HG03457 (cell line): ENCODE measurements at regions not wholly inside any gene's neighbourhood (a gene's known extent, or its start where the extent isn't known, plus 50 kb on each side); places are given as distances from the start of the nearest gene placed in this dataset.

Experiments
- ATAC-seq: cut with Tn5 transposase; IDR thresholded peaks from one replicate; pipeline ENCODE4 v1.9.1; 2021; ENCODE audit warnings: moderate number of reproducible peaks; ENCODE audit not compliant: unreplicated experiment

GRCh38 chr11:15889363-15890030 is 466.8 kb downstream of the SOX6 start:
- no peak for ATAC-seq

DNA sequence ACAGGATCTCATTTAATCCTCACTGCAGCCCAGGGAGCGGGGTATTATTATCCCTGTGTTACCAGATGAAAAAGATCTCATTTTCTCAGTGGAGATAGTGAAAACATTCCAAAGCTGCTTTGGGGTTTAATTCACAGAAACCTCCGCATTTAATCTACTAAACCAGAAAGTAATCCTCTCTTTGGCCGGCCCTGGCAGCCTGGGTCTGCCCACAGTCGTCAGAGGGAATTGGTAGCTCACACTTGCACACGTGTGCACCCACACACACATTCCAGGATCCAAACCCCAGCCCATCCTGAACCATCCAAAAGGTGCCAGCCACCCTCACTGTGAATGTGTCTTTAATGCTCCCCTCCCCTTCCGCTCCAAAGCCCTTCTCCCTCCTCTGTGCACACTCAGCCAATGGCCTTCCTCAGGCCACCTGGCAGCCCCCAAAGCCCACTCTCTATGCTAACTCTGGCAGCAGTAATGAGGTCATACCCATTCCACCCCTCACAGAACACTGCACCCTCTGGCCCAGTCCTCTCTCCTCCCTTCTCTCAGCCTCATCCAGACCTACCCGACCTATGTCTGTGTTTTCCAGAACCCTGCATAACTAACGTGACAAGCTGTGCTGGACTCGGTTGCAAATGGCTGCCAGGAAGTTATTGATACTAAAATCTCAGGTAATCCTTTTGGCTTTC is 466.2 kb downstream of the SOX6 start:
- no peak for ATAC-seq

GRCh38 chr11:15893080-15893492 is 463.3 kb downstream of the SOX6 start:
- no peak for ATAC-seq

- no peak for ATAC-seq
Observed at GRCh38 chr11:15896026-15896425, 460.3 kb downstream of the SOX6 start.

- ATAC-seq = no peak
Observed at GRCh38 chr11:15896530-15896929, 459.8 kb downstream of the SOX6 start.

DNA sequence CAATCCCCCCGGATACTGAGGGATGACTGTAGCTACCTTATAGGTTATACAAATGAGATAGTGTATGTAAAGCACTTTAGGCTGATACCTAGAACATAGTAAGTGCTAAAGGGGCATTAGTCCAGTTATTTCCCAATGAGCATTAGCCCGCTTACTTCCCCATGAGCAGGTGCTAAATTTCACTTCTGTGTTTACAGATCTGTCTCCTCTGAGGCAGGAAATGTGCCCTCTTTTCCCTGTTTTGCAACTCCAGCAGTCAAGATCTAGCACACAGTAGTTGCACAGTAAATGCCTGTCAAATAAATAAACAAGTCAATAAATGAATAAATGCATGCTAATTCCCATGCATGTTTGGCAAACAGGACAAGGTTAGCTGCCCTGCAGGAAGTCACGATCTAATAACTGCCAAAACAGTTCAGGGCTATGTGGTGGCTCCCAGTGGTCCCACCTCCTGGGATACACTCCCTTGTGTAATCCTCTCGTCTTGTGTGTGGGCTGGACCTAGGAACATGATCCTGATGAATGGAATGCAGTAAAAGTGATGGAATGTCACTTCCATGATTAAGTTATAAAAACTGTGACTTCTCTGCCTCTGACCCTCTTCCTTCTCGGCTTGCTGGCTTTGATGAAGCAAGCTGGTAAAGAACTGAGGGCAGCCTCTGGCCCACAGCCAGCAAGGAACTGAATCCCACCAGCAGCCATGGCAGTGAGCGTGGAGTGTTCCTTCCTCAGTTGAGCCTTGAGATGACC is 459.0 kb downstream of the SOX6 start:
- ATAC-seq = no peak

- no peak for ATAC-seq
Observed at GRCh38 chr11:15901054-15901453, 455.3 kb downstream of the SOX6 start.

GRCh38 chr11:15901790-15902189 is 454.6 kb downstream of the SOX6 start:
- no peak for ATAC-seq

- no peak for ATAC-seq
Observed at GRCh38 chr11:15903246-15903645, 453.1 kb downstream of the SOX6 start.

GRCh38 chr11:15905366-15906104 is 450.8 kb downstream of the SOX6 start:
- no peak for ATAC-seq

- ATAC-seq = no peak
Observed at GRCh38 chr11:15906481-15907035, 449.8 kb downstream of the SOX6 start.

DNA sequence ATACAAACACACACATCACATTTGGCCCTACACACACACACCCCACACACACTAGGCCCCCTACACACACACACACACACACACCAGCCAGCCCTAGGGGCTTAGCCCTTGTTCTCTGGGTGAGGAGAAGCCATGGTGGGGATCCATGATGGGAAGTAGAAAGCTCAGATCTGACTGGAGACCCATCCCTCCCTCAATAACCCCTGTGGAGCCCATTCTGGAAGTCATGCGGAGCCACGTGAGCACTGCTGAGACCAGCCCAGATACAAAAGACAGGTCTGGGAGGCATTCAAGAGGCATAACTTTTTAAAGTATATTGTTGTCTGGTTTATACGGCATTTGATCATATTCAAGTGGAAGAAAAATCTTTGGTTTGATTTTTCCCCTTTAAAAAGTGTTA is 448.5 kb downstream of the SOX6 start:
- ATAC-seq = no peak

DNA sequence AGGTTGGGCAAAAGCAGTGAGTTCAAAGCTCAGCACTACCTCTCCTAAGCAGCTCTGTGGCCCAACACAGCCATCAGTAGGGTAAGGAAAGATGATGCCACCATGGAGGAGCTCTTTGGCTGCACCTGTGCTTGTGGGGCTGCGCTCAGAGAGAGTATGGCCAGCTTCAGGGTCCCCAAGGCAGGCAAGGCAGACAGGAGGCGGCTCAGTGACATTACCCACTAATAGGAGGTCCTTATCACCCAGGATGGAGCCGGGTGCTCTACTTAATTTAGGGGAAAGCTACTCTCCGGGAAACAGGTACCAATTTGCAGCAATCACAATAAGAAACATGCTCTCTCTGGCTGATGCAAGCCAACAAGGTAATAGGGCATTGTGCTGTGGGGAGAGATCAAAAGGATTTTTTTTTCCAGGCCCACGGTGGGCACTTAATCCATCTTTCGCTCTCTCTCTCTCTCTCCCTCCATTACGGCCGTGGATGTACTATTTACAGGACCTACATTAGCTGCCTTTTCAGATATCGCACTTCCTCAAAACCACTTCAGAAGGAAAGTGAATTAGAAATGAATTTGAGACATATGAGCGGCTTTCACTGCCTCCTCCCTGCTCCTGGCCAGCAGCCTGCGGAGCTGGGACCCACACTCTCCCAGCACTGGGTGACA is 446.3 kb downstream of the SOX6 start:
- no peak for ATAC-seq

GRCh38 chr11:15910761-15911160 is 445.6 kb downstream of the SOX6 start:
- no peak for ATAC-seq

GRCh38 chr11:15911377-15912044 is 444.8 kb downstream of the SOX6 start:
- no peak for ATAC-seq

DNA sequence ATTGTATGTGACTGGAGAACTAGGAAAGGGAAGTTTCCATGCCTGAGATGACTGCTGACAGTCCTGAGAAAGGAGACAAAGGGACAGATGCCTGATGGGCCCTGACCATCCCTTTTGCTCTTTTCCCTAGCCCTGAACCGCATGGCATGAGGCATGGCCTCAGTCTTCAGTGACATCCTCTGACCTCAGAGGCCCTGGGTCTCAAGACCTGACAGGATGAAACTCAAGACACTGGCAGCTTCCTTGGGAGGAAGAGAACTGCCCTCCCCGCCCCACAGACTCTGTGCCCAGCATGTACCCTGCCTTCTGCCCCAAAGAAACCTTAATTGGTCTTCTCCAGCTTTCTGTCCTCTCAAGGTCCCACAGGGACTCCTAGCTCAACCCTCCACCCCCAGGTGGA is 444.1 kb downstream of the SOX6 start:
- no peak for ATAC-seq

GRCh38 chr11:15912825-15913224 is 443.5 kb downstream of the SOX6 start:
- no peak for ATAC-seq

DNA sequence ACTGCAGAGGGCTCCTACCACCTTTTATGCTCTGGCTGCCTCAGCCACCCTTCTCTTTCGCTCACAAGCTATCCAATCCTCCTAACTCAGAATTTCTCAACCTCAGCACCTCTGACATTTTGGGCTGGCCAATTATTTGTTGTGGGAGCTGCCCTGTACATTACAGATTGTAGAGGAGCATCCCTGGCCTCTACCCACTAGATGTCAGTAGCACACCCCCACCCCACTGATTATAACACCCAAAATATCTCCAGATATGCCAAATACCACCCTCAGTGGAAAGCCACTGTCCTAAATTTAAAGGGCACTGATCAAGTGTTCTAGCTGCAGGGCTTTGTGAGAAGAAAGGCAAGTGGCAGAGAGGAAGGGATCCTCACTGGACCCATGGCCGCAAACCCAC is 443.1 kb downstream of the SOX6 start:
- no peak for ATAC-seq
